ENCODE measurements at regions not wholly inside any gene's neighbourhood (a gene's known extent, or its start where the extent isn't known, plus 50 kb on each side); places are given as distances from the start of the nearest gene placed in this dataset.

- no peaks in the 10 kb centered on the region for H3K4me1 ChIP-seq
- intact Hi-C loops (cut with DNase I; ENCODE audit: low total_unique reads): no loop called here
- DNase-seq: no peak
Observed at GRCh38 chr5:2262620-2263019, 379.9 kb upstream of the IRX4 start.

DNA sequence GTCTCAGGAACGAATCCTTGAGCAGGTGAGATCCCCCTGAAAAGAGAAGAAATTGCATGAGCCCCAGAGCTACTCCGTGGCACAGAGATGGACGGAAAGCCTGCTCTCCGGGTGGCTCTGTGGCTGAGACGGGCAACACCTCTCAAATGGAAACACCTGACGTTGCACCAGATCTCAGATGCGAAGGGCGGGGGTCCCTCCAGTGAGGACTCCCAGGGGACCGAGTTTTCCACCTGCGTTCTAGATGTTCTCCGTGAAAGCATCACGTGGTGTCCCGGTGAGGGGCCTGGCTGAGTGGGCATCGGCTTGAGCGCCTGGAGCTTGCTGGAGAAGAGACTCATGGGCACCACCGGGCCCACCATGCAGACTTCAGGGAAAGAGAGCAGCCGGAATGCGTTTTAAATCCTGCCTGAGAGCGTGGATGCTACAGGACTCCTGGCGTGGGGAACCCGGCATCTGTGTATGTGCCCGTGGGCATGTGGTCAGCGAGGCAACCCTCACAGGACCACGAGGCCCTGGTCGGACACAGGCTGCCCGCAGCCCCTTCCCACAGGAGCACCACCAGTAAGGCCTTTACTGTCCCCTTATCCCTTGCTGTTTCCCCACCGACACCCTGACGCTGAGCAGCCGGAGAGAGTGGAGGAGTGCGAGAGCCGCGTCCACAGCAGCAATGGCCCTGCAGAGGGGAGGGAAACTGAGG lies 378.4 kb upstream of the IRX4 start:
- intact Hi-C loops (cut with DNase I; ENCODE audit: low total_unique reads): no loop called here
- TF ChIP-seq CTCF (IDR thresholded peaks at IDR 0.05): no peak
- no peaks in the 10 kb centered on the region for H3K4me1 ChIP-seq

More at GRCh38 chr5:2262620-2263019, 379.9 kb upstream of the IRX4 start:
- no peaks in the 10 kb centered on the region for H3K36me3 ChIP-seq
- H3K4me3 ChIP-seq: no peak overlapping the region
- no peak overlapping the region for H3K27ac ChIP-seq
- H3K27me3 ChIP-seq: peaks cover 0 to 2% of the 10 kb centered on the region in 2 donors
- TF ChIP-seq CTCF (IDR thresholded peaks at IDR 0.05): no peak
- no peaks in the 10 kb centered on the region for H3K9me3 ChIP-seq

GRCh38 chr5:2260211-2261003 lies 377.7 kb upstream of the IRX4 start:
- no peak for DNase-seq
- Histone ChIP-seq H3K4me3 (no peak overlapping the region), H3K4me1 (no peaks in the 10 kb centered on the region), H3K27ac (no peak overlapping the region), H3K9me3 (no peaks in the 10 kb centered on the region), H3K27me3 (peaks cover 0 to 2% of the 10 kb centered on the region in 2 donors), H3K36me3 (no peaks in the 10 kb centered on the region)
- no peak for TF ChIP-seq CTCF (IDR thresholded peaks at IDR 0.05)
- intact Hi-C loops (cut with DNase I; ENCODE audit: low total_unique reads): no loop called here

More for the DNA sequence above, 378.4 kb upstream of the IRX4 start:
- Histone ChIP-seq H3K4me3 (no peak overlapping the region), H3K36me3 (no peaks in the 10 kb centered on the region), H3K9me3 (no peaks in the 10 kb centered on the region), H3K27me3 (peaks cover 0 to 2% of the 10 kb centered on the region in 2 donors), H3K27ac (no peak overlapping the region)
- DNase-seq: no peak

DNA sequence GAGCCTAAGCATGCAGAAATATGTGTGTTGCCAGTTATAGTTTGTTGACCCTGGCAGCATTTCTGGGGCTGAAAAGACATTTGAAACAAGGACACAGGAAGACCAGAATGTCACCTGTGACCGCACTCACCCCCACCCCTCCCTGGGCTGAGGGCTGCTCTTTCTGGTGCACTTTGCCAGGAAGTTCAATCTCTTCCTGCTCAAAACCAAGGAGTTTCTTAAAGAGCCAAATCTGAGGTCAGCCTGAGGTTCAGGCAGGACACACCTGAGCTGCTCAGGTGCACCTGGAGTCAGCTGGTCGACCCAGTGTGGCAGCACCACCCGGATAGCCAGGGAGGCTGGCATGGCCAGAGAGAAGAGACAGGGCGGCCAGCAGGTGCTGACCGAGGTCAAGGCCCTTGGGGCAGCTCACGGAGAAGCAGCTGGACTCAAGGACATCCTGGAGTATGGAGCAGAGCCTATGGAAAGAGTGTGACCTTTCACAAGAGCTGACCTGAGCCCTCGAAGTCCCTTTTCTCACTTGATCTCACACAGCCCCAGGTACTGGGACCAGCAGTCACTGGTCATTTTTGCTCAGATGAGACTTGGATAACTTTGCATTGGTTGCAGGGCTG lies 376.9 kb upstream of the IRX4 start:
- H3K4me1 ChIP-seq: no peaks in the 10 kb centered on the region
- peaks cover 0 to 2% of the 10 kb centered on the region in 2 donors for H3K27me3 ChIP-seq
- no peak for DNase-seq
- no peak overlapping the region for H3K4me3 ChIP-seq
- H3K27ac ChIP-seq: no peak overlapping the region
- intact Hi-C loops (cut with DNase I; ENCODE audit: low total_unique reads): no loop called here
- no peaks in the 10 kb centered on the region for H3K36me3 ChIP-seq
- no peak for TF ChIP-seq CTCF (IDR thresholded peaks at IDR 0.05)
- H3K9me3 ChIP-seq: no peaks in the 10 kb centered on the region

DNA sequence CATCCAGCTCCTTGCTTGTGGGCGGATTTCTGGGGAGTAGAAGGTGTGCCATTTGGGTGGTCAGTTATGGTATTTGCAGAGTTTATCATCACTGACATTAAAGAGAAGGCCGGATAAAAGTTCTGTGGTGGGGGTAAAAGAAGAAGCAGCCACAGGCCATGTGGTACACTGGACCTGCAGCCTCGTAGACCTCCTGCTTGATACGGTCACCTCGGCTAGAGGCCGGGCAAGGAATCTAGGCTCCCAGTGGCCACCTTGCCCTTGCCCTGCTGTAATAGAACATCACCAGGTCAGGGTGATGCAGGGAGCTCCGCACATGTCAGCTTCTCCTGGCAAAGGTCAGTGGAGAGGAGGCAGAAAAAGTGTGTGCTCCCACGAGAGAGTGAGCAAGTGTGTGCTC lies 376.1 kb upstream of the IRX4 start:
- no peak overlapping the region for H3K27ac ChIP-seq
- intact Hi-C loops (cut with DNase I; ENCODE audit: low total_unique reads): no loop called here
- H3K9me3 ChIP-seq: no peaks in the 10 kb centered on the region
- DNase-seq: no peak
- H3K27me3 ChIP-seq: peaks cover 0 to 2% of the 10 kb centered on the region in 2 donors
- TF ChIP-seq CTCF (IDR thresholded peaks at IDR 0.05): no peak
- no peak overlapping the region for H3K4me3 ChIP-seq
- H3K4me1 ChIP-seq: no peaks in the 10 kb centered on the region
- H3K36me3 ChIP-seq: no peaks in the 10 kb centered on the region

All from tibial artery (tissue), 4 donors.